B cell (primary cell): ENCODE measurements at regions not wholly inside any gene's neighbourhood (a gene's known extent, or its start where the extent isn't known, plus 50 kb on each side); places are given as distances from the start of the nearest gene placed in this dataset.

ENCODE experiments used
- ATAC-seq: fragments of 200-7000 bp; cut with Tn5 transposase; one replicate; pipeline ENCODE4 v1.10.0; 2021; ENCODE audit warnings: low read depth, mild to moderate bottlenecking, moderate number of reproducible peaks, moderate library complexity
- CTCF ChIA-PET: fragments of 350-600 bp; sonication (Branson Sonifier 250); formaldehyde crosslinking; loops from one replicate; lab custom pipeline; 2021; ENCODE audit warnings: antibody characterized with exemption, inconsistent platforms; lab: Charles Lee
- POLR2A ChIA-PET: fragments of 350-600 bp; sonication (Branson Sonifier 250); formaldehyde crosslinking; loops from one replicate; lab custom pipeline; 2021; ENCODE audit warnings: antibody characterized with exemption; lab: Charles Lee
- DNase-seq: peaks from one replicate; pipeline ENCODE4 v3.0.0; 2013
- H2AFZ ChIP-seq: 2 replicates; pipeline ENCODE4 v1.6.1; 2012; ENCODE audit warnings: mild to moderate bottlenecking, low read depth, low read length; ENCODE audit not compliant: insufficient read depth, poor library complexity, severe bottlenecking
- H3K27ac ChIP-seq, 2 donors: 1 replicate in 1 of 2; 2 replicates in 1 of 2; pipeline ENCODE4 v1.5.1; 2012 to 2013; ENCODE audit warnings: low read length in 2 of 2, mild to moderate bottlenecking in 2 of 2, moderate library complexity in 1 of 2
- H3K27me3 ChIP-seq, 4 experiments: fragments of 200-600 bp in 1 of 4; sonication (generic) in 1 of 4; replicated peaks in 1 of 4; 1 replicate in 2 of 4; 2 replicates in 2 of 4; pipeline versions ENCODE4 v1.6.1 to v1.7.0; 2013 to 2016; ENCODE audit warnings: low read length in 3 of 4, mild to moderate bottlenecking in 2 of 4, mixed read lengths in 1 of 4, moderate library complexity in 1 of 4; ENCODE audit not compliant: insufficient read depth in 4 of 4, control insufficient read depth in 3 of 4; ENCODE audit errors: control extremely low read depth in 1 of 4
- H3K36me3 ChIP-seq, 2 experiments: replicated peaks in 1 of 2; 1 replicate in 1 of 2; 2 replicates in 1 of 2; pipeline versions ENCODE4 v1.6.1 to v1.7.1; 2013; ENCODE audit warnings: low read length in 1 of 2; ENCODE audit not compliant: insufficient read depth in 2 of 2, control insufficient read depth in 1 of 2; ENCODE audit errors: control extremely low read depth in 1 of 2, extremely low read depth in 1 of 2
- H3K4me1 ChIP-seq, 2 donors: fragments of 200-600 bp in 1 of 2; sonication (generic) in 1 of 2; 1 replicate in 1 of 2; 2 replicates in 1 of 2; pipeline versions ENCODE4 v1.5.1 to v1.6.1; 2013 to 2017; ENCODE audit warnings: low read length in 2 of 2; ENCODE audit not compliant: control insufficient read depth in 2 of 2, insufficient read depth in 2 of 2
- H3K4me2 ChIP-seq: replicated peaks from 2 replicates; pipeline ENCODE3; 2012; ENCODE audit warnings: mild to moderate bottlenecking, low read depth, low read length; ENCODE audit not compliant: poor library complexity, severe bottlenecking
- H3K4me3 ChIP-seq, 5 experiments: fragments of 200-600 bp in 1 of 5; sonication (generic) in 1 of 5; 1 replicate in 3 of 5; 2 replicates in 2 of 5; pipeline versions ENCODE4 v1.5.1 to v1.7.0; 2011 to 2016; ENCODE audit warnings: low read length in 4 of 5, mild to moderate bottlenecking in 4 of 5, low read depth in 2 of 5, control low read depth in 1 of 5, moderate library complexity in 1 of 5; ENCODE audit not compliant: insufficient read depth in 1 of 5; ENCODE audit errors: control extremely low read depth in 1 of 5, extremely low read depth in 1 of 5
- H3K79me2 ChIP-seq: fragments of 200-600 bp; sonication (generic); one replicate; pipeline ENCODE4 v1.6.0; 2016; ENCODE audit warnings: low read length; ENCODE audit not compliant: control insufficient read depth, insufficient read depth
- H3K9ac ChIP-seq: fragments of 200-600 bp; sonication (generic); 2 replicates; pipeline ENCODE4 v1.6.1; 2017; ENCODE audit warnings: mild to moderate bottlenecking, low read length, moderate library complexity
- H3K9me3 ChIP-seq, 3 donors: one replicate each; pipeline versions ENCODE4 v1.6.1 to v1.7.1; 2013; ENCODE audit warnings: low read length in 2 of 3; ENCODE audit not compliant: control insufficient read depth in 2 of 3, insufficient read depth in 1 of 3; ENCODE audit errors: control extremely low read depth in 1 of 3
- H4K20me1 ChIP-seq: 2 replicates; pipeline ENCODE4 v1.6.0; 2012; ENCODE audit warnings: mild to moderate bottlenecking, low read length; ENCODE audit not compliant: insufficient read depth, control insufficient read depth, poor library complexity, severe bottlenecking
- H3K27ac Mint-ChIP-seq: one replicate; pipeline ENCODE4 v1.8.0; 2021; ENCODE audit warnings: mixed read lengths
- H3K27me3 Mint-ChIP-seq: one replicate; pipeline ENCODE4 v1.8.0; 2021; ENCODE audit warnings: mixed read lengths
- H3K4me1 Mint-ChIP-seq: one replicate; pipeline ENCODE4 v1.8.0; 2021; ENCODE audit warnings: mixed read lengths
- H3K4me3 Mint-ChIP-seq: one replicate; pipeline ENCODE4 v1.8.0; 2021; ENCODE audit warnings: mixed read lengths
- H3K9me3 Mint-ChIP-seq: one replicate; pipeline ENCODE4 v1.8.0; 2022; ENCODE audit warnings: mixed read lengths; ENCODE audit not compliant: insufficient read depth
- EZH2 ChIP-seq: IDR thresholded peaks from 2 replicates; pipeline ENCODE4 v1.6.1; 2012; ENCODE audit warnings: borderline replicate concordance, low read depth, mild to moderate bottlenecking, moderate library complexity, low read length; ENCODE audit not compliant: insufficient read depth, poor library complexity, severe bottlenecking
- WGBS: methylation state at CpG from one replicate; pipeline ENCODE4 v1.1.5; 2013; ENCODE audit warnings: missing lambda C conversion rate; ENCODE audit not compliant: insufficient coverage; 5-methylcytosine and 5-hydroxymethylcytosine counted together
- intact Hi-C: fragments of 100-400 bp; cut with micrococcal nuclease; formaldehyde crosslinking; loops from one replicate; pipeline ENCODE4 v1.10.0; 2022
- TF ChIP-seq, protein P1 (sequence below): fragments of 200-600 bp; IDR thresholded peaks from one replicate; pipeline ENCODE4 v1.8.0; 2022; ENCODE audit warnings: antibody characterized with exemption, mild to moderate bottlenecking

DNA sequence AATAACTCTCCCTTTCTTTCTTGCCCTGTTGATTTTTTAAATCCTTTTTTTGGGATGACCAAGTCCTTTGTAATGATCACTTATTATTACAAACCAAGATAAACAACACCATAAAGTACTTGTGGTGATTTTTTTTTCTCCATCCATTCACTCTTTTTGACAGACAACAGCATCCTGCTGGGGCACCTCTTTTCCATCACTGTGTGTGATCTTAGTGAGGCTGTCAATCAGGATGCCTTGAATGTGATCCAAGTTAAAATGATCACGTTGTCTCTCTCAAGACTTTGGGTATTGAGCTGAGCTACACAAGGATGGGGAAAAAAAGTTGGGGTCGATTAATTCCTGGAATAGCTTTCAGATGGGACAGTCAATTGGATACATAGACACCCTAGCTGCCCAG lies 73.6 kb upstream of the PPP2R2B start:
- H3K4me3 Mint-ChIP-seq = no peak overlapping the region
- H3K27ac ChIP-seq = no peak overlapping the region
- H3K4me1 ChIP-seq = no peaks in the 10 kb centered on the region
- no CpG with 5 or more reads among the region's 2 CpGs for whole genome bisulfite sequencing
- intact Hi-C loops = no loop called here
- no peak overlapping the region for H3K4me3 ChIP-seq
- no peak overlapping the region for H3K4me2 ChIP-seq
- no peak overlapping the region for H2AFZ ChIP-seq
- H3K9me3 ChIP-seq = no peaks in the 10 kb centered on the region
- no peak for DNase-seq
- CTCF ChIA-PET = no interaction called here
- H3K27me3 ChIP-seq = no peaks in the 10 kb centered on the region
- TF ChIP-seq, protein P1, sequence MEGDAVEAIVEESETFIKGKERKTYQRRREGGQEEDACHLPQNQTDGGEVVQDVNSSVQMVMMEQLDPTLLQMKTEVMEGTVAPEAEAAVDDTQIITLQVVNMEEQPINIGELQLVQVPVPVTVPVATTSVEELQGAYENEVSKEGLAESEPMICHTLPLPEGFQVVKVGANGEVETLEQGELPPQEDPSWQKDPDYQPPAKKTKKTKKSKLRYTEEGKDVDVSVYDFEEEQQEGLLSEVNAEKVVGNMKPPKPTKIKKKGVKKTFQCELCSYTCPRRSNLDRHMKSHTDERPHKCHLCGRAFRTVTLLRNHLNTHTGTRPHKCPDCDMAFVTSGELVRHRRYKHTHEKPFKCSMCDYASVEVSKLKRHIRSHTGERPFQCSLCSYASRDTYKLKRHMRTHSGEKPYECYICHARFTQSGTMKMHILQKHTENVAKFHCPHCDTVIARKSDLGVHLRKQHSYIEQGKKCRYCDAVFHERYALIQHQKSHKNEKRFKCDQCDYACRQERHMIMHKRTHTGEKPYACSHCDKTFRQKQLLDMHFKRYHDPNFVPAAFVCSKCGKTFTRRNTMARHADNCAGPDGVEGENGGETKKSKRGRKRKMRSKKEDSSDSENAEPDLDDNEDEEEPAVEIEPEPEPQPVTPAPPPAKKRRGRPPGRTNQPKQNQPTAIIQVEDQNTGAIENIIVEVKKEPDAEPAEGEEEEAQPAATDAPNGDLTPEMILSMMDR = no peak
- TF ChIP-seq EZH2 = no peak
- no peak for ATAC-seq
- H3K27ac Mint-ChIP-seq = no peak overlapping the region
- H3K27me3 Mint-ChIP-seq = peaks cover 8% of the 10 kb centered on the region
- no peaks in the 10 kb centered on the region for H3K79me2 ChIP-seq
- H3K9me3 Mint-ChIP-seq = peaks cover 4% of the 10 kb centered on the region
- no peaks in the 10 kb centered on the region for H3K36me3 ChIP-seq
- POLR2A ChIA-PET = no interaction called here
- no peak overlapping the region for H3K9ac ChIP-seq
- no peaks in the 10 kb centered on the region for H4K20me1 ChIP-seq
- H3K4me1 Mint-ChIP-seq = no peaks in the 10 kb centered on the region

DNA sequence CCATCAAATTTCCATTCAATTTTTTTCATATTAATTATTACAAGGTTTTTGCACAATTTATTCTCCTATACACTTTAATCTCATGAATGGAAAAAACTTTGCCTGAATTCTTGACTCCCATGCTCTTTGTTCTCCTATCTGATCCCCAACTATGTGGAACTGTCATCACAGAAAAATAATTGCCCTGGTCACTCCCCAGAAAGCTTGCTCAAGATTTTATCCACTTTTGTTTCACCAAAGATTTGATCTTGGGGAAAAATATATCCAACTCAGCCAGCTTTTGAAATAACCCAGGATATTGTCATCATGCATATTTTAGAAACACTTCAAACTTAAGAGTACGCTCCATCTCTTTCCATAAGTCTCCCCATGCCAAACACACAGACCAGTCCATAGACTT lies 77.7 kb upstream of the PPP2R2B start:
- Histone ChIP-seq H3K27ac (no peak overlapping the region), H3K36me3 (no peaks in the 10 kb centered on the region), H3K27me3 (no peaks in the 10 kb centered on the region), H3K9me3 (no peaks in the 10 kb centered on the region), H3K9ac (no peak overlapping the region), H4K20me1 (no peaks in the 10 kb centered on the region), H2AFZ (no peak overlapping the region), H3K4me2 (no peak overlapping the region), H3K79me2 (no peaks in the 10 kb centered on the region), H3K4me3 (no peak overlapping the region), H3K4me1 (no peaks in the 10 kb centered on the region)
- DNase-seq (no peak), ATAC-seq (no peak)
- Mint-ChIP-seq H3K27me3 (peaks cover 10% of the 10 kb centered on the region), H3K27ac (no peak overlapping the region), H3K4me1 (no peaks in the 10 kb centered on the region), H3K9me3 (no peaks in the 10 kb centered on the region), H3K4me3 (no peak overlapping the region)
- intact Hi-C loops = no loop called here
- ChIA-PET POLR2A (no interaction called here), CTCF (no interaction called here)
- TF ChIP-seq EZH2 = no peak
- TF ChIP-seq, protein P1 = no peak
- WGBS = no CpG with 5 or more reads among the region's 1 CpG
